GM12891 (cell line): ENCODE measurements at regions not wholly inside any gene's neighbourhood (a gene's known extent, or its start where the extent isn't known, plus 50 kb on each side); places are given as distances from the start of the nearest gene placed in this dataset.

Experiments
- DNase-seq: peaks from one replicate; pipeline ENCODE4 v3.0.0; 2011; ENCODE audit warnings: low spot score; ENCODE audit not compliant: insufficient read length
- FAIRE-seq: peaks from 2 replicates; lab custom pipeline; 2011; peaks lifted over from hg19 to GRCh38; lab: Jason Lieb, UNC
- PAX5 ChIP-seq: IDR thresholded peaks from 2 replicates; pipeline ENCODE4 v1.6.1; 2011; ENCODE audit warnings: low read length, moderate library complexity, mild to moderate bottlenecking; ENCODE audit not compliant: insufficient read depth, severe bottlenecking
- POLR2A ChIP-seq: IDR thresholded peaks from 2 replicates; pipeline ENCODE4 v1.6.1; 2011; ENCODE audit warnings: low read depth, low read length, control low read depth
- POLR2AphosphoS5 ChIP-seq: IDR thresholded peaks from 2 replicates; pipeline ENCODE4 v1.6.1; 2011; ENCODE audit warnings: low read depth, low read length, control low read depth
- POU2F2 ChIP-seq: IDR thresholded peaks from 2 replicates; pipeline ENCODE4 v1.6.1; 2011; ENCODE audit warnings: low read depth, mild to moderate bottlenecking, control low read depth, low read length, moderate library complexity
- SPI1 ChIP-seq: IDR thresholded peaks from 2 replicates; pipeline ENCODE4 v1.6.1; 2011; ENCODE audit warnings: low read depth, low read length, control low read depth
- TAF1 ChIP-seq: IDR thresholded peaks from 2 replicates; pipeline ENCODE4 v1.6.1; 2011; ENCODE audit warnings: low read depth, low read length, control low read depth

DNA sequence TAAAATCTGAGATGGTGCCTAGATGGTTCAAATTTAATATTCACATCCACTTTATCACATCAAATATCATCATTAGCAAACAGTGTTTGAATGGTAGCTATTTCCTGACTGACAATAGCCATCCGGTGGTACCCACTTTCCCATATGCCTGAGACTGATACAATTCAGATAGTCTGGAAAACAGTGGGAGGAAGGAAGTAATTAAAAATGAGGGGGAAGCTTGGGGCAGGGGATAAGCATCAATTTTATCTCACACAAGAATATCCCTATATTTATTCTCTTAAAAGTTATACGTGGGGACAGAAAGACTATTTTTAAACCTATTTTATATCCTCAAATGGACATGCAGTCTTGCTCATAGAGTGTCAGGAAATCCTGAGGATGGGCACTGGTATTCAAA lies 122.5 kb upstream of the GAP43 start:
- FAIRE-seq = no peak
- no peak for DNase-seq

DNA sequence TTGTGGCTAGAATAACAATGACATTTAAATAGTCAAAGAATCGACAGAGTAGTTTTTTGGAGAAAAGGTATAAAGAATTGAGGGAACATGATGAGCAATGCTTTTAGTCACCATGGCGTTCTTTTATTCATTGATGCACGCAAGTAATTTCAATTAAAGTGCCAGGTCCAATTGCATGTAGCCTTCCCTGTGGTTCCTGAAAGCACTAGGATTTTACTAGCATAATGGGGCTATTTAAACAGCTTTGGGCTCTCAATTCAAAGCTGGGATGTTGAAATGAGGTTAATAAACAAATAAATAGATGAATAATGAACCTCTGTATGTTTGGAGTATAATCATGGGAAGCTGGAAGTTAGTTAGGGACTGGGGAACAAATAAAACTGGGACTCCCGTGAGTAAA lies 121.2 kb upstream of the GAP43 start:
- DNase-seq = no peak
- FAIRE-seq = no peak
- TF ChIP-seq TAF1 (no peak), POU2F2 (no peak)

More for the DNA sequence above, 122.5 kb upstream of the GAP43 start:
- TF ChIP-seq TAF1 (no peak), SPI1 (no peak), PAX5 (no peak), POU2F2 (no peak), POLR2A (no peak), POLR2AphosphoS5 (no peak)

DNA sequence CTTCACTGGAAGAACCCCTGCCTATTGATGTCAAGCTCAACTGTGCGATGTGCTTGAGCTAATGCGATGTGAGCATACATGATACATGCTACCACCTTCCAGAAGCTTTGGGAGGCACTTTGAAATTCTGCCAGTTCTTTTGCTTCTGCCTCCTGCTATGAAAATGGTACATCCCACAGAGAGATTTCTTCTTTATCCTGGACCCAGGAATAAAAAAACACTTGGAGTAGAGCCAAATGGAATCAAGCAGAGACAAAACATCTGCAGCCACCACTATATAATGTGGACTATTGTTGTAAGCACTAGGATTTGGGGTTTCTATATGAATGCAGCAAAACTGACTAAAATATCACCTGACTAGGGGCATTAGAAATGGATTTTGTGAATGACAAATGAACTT lies 119.9 kb upstream of the GAP43 start:
- no peak for FAIRE-seq
- DNase-seq = no peak
- no peak for TF ChIP-seq TAF1
- no peak for TF ChIP-seq POLR2AphosphoS5
- TF ChIP-seq POLR2A = no peak
- TF ChIP-seq PAX5 = no peak

DNA sequence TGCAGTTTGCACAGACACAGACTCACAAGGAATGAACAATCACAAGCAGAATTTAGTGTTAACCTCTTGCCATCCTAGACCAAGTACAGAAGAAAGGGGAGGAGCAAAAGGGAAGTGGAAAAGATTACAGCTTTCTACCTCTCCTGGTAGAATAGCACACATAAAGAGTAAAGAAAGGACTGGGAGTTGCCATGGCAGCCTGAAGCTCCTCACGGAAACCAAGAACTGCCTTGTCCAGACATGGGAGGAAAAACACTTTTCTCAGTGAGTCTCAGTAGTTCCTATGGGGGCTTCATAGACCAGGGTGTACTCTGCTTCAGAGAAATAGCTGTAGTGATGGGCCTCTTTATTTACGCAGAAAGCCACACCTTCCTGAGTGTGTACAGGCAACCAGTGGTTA lies 114.7 kb upstream of the GAP43 start:
- FAIRE-seq (no peak), DNase-seq (no peak)
- TF ChIP-seq POU2F2 = no peak
- no peak for TF ChIP-seq PAX5
- TF ChIP-seq POLR2A = no peak
- TF ChIP-seq TAF1 = no peak
- no peak for TF ChIP-seq SPI1
- no peak for TF ChIP-seq POLR2AphosphoS5

DNA sequence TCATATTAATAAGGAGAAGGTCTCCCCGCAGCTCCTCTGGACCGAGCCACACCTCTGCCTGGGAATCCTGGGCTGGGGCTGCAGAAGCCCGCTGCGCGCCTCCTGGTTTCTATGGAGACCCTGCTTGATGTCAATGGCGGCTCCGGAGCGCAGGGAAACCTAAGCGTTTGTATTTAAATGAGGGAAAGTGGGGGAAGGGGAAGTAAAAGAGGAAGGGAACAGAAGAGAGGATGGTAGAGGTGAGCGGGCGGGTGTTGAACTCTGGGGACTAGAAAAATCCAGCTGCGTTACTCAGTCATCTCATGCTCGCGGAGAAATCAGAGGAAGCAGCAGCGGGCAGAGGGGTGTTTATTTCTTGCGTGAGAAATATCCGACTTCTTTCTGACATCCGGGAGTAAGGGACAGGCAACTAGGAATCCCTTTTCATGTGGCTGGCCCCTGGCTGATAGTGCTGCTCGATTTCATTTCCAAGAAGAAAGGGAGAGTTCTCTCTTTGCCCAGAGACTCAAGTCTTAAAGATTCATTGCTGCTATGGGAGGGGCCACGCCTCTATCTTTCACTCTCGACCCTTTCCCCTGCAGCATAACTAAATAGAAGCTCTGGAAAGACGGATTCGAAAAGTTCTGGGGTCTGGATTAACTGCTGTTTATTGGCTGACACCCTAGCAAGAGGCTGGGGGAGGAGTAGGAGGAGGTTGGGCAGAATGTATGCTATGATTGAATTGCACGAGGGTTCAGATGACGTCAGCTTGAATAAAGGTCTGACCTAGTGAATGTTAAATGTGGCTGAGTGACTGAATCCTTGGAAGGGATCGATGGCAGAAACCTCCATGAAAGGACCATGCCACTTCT lies 110.5 kb upstream of the GAP43 start:
- FAIRE-seq = no peak
- no peak for DNase-seq
- TF ChIP-seq POLR2A (no peak), SPI1 (no peak), PAX5 (no peak), TAF1 (no peak), POLR2AphosphoS5 (no peak)

DNA sequence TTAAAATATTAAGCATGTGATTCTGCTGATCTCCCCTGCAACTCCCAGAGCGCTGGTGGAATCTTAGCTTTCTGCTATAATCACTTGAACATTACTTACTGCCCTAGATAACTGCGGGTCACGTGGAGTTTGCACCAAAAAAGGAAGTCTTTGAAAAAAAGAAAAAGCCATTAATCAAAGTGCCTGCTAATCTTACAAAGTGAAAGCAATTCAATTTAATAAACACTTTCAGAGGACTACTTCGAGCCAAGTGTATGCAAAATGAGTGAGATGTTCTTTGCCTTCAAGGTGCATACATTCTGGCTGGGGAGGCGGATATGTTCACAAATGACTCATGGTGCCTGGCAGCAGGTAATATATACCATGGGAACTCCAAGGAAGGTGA lies 109.9 kb upstream of the GAP43 start:
- FAIRE-seq (no peak), DNase-seq (no peak)
- TF ChIP-seq POLR2AphosphoS5 (no peak), SPI1 (no peak), POLR2A (no peak), PAX5 (no peak), POU2F2 (no peak), TAF1 (no peak)

DNA sequence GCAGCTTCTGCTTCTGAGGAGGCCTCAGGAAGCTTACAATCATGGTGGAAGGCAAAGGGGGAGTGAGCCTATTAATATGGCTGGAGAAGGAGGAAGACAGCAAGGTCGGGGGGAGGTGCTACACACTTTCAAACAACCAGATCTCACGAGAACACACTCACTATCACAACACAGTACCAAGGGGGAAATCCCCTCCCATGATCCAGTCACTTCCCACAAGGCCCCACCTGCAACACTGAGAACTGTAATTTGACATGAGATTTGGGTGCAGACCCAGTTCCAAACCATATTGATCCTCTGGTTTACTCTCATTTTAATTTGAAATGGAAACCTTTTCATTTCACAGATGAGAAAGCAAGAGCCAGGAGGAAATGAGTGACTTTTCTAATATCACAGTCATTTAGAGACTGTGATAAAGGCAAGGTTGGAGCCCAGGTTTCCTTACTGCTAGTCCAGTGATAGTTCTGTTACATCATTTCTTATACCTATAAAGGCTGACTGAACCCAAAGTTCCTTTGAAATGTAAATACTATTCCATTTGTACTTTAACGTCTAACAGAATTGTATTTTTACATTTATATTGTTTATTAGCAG lies 105.8 kb upstream of the GAP43 start:
- no peak for TF ChIP-seq POU2F2
- TF ChIP-seq SPI1 = no peak
- TF ChIP-seq POLR2AphosphoS5 = no peak
- TF ChIP-seq TAF1 = no peak
- TF ChIP-seq PAX5 = no peak
- no peak for TF ChIP-seq POLR2A
- DNase-seq = no peak
- no peak for FAIRE-seq

DNA sequence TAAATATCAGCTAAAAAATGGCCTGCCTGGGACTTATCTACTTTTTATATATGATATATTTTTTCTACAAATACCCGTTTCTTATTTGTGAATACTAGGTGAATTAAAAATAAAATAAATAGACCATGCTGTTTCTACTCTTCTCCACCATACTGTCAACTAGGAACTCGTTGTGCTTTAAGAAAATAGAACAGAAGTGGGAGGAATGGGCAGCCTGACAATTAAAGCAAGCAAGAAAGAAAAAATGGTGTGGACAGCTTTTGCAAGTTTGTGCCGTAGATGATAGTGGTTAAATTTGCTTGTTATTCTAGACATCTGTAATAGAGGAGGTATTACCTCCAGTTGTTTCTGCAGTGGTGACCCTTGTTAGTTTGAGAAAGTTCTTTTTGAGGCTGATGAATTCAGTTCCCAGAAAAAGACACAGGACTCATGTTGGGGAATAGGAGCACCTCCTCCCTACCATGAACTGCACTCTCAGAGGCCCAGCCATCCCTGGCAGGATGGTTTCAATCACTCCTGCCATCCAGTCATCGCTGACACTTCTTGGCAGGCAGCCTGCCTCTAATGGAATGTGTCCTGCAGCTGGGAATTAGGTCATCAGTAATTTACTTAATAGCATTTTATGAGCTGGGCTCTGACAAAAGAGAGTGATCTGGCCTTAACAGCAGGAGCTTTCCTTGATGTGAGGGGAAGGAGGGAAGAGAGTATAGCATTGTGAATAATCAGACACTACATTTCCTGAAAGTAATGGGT lies 105.0 kb upstream of the GAP43 start:
- FAIRE-seq (no peak), DNase-seq (no peak)
- TF ChIP-seq SPI1 (no peak), PAX5 (no peak), POU2F2 (no peak), POLR2AphosphoS5 (no peak), TAF1 (no peak), POLR2A (no peak)

DNA sequence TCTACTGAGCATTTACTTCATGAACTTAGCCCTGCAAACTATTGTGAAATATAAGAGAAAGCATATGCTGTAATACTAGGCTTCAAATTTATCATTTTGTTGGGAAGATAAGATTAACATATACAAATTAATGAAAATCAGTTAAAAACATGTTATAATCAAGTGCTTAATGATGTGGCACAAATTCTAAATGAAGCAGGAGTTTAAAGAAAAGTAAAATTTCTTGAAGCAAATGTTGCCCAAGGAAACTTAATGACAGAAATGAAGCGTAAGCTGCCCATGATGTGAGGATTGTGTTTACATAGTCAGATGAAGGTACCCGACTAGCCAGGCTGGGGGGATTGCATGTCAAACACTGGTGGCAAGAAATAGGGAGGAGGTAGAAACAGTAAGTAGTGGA lies 103.1 kb upstream of the GAP43 start:
- FAIRE-seq (no peak), DNase-seq (no peak)
- no peak for TF ChIP-seq SPI1
- TF ChIP-seq POLR2AphosphoS5 = no peak
- TF ChIP-seq POLR2A = no peak
- no peak for TF ChIP-seq PAX5
- no peak for TF ChIP-seq POU2F2
- TF ChIP-seq TAF1 = no peak
